Loucy (cell line): ENCODE measurements at regions not wholly inside any gene's neighbourhood (a gene's known extent, or its start where the extent isn't known, plus 50 kb on each side); places are given as distances from the start of the nearest gene placed in this dataset.

ENCODE experiments used
- CTCF ChIP-seq: fragments of 200-600 bp; sonication (generic); conservative IDR thresholded peaks from 2 replicates; pipeline ENCODE4 v1.5.1; 2014; ENCODE audit warnings: mild to moderate bottlenecking, antibody characterized with exemption, low read length
- EZH2phosphoT487 ChIP-seq: fragments of 200-600 bp; IDR thresholded peaks from 2 replicates; pipeline ENCODE4 v1.6.1; 2018; ENCODE audit warnings: antibody characterized with exemption, mild to moderate bottlenecking, moderate library complexity, borderline replicate concordance

- TF ChIP-seq CTCF (no peak), EZH2phosphoT487 (no peak)
These were observed 542.3 kb upstream of the TNP1 start for GRCh38 chr2:217402144-217402543.
